ENCODE measurements at regions not wholly inside any gene's neighbourhood (a gene's known extent, or its start where the extent isn't known, plus 50 kb on each side); places are given as distances from the start of the nearest gene placed in this dataset.

- TF ChIP-seq, protein P1, sequence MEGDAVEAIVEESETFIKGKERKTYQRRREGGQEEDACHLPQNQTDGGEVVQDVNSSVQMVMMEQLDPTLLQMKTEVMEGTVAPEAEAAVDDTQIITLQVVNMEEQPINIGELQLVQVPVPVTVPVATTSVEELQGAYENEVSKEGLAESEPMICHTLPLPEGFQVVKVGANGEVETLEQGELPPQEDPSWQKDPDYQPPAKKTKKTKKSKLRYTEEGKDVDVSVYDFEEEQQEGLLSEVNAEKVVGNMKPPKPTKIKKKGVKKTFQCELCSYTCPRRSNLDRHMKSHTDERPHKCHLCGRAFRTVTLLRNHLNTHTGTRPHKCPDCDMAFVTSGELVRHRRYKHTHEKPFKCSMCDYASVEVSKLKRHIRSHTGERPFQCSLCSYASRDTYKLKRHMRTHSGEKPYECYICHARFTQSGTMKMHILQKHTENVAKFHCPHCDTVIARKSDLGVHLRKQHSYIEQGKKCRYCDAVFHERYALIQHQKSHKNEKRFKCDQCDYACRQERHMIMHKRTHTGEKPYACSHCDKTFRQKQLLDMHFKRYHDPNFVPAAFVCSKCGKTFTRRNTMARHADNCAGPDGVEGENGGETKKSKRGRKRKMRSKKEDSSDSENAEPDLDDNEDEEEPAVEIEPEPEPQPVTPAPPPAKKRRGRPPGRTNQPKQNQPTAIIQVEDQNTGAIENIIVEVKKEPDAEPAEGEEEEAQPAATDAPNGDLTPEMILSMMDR (IDR thresholded peaks at IDR 0.05) = no peak
- no peak for TF ChIP-seq POLR2A (IDR thresholded peaks at IDR 0.05)
These were observed 524.2 kb downstream of the IQCM start for GRCh38 chr4:149291463-149291862.
